ENCODE measurements at regions not wholly inside any gene's neighbourhood (a gene's known extent, or its start where the extent isn't known, plus 50 kb on each side); places are given as distances from the start of the nearest gene placed in this dataset.

DNA sequence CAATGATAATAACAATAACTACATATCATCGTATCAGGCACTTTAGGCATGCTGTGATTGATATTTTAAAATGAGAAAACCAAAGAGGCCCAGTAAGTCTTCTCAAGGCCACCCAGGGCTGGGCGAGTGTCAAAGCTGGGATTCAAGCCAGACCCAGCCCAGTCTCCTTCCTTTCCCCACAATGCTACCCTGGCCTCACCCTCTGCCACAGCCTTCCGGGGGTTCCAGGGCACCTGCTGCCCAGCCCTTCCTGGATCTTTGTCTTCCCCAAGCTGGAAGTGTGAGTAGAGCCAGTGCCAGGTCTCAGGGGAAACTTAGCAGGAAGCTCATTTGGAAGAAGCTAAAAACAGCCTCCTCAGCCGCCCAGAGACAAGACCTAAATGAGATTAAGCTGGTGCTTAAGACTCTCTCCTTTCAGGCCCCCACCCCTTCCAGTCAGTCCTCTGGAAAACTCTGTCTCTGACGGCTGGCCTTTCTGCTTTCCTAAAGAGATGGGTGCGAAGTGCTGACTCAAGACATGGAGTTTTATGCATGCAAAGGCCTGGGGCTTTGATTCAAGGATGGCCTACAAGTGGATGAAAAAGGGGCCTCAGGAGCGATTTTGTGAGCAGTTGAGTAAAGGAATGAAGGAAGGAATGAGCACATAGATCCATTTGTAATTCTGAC, 184.2 kb downstream of the KCNA5 start:
- no peak for DNase-seq

DNA sequence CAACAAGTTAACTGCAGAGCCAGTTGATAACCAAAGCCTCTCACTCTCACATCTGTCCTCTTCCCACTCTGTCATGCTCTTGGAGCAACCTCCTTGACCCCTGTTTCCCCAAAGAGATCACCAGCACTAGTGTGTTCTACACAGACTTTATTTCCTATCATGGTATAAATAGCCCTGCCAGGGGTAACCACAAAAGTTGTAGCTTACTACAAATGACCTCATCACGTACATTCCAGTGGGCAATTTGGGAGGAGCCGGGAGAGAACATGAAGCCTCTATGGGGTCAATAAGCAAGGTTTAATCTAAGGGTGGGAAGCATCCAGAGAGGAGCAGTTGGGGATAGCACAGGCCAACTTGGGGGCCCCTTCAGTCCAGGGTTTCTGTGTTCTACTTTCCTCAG, 186.5 kb downstream of the KCNA5 start:
- peak in 1 of 3 donors; percentile 30 for DNase-seq

DNA sequence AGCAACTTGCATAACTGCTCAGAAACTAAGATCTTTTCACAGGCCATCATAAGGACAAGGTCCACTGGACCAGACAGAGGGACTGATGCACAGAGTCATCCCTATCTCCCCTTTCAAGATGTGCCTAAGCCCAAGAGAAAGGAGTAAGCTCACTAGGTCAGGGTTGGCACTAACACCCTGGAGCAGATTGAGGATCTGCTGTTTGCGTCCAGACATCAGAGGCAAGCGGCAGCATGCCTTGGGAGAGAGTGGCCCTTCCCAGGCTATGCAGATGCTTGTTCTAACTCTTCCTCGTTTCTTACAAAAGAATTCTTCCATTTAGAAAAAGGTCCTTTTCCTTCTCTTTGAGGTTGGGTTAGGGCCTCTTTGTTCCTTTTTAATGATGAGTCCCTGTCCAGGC, 187.2 kb downstream of the KCNA5 start:
- DNase-seq: no peak

DNA sequence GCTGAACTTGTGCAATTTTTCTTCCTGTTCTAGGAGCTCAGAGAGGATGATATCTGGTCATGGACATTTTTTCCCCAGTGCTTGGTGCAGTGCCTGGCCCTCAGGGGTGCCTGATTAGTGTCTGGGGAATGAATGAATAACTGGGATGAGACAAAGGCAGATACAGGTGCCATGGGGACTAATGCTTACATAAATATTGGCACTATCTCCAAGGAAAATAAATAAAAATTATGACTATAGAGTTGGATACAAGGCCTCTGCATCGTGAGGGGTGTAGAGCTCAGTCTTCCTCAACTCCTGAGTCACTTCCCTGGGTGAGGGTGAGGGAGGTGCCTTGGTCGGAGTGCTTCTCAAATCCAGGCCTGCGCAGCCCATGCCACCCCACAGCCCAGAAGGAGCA, 188.6 kb downstream of the KCNA5 start:
- no peak for DNase-seq

DNA sequence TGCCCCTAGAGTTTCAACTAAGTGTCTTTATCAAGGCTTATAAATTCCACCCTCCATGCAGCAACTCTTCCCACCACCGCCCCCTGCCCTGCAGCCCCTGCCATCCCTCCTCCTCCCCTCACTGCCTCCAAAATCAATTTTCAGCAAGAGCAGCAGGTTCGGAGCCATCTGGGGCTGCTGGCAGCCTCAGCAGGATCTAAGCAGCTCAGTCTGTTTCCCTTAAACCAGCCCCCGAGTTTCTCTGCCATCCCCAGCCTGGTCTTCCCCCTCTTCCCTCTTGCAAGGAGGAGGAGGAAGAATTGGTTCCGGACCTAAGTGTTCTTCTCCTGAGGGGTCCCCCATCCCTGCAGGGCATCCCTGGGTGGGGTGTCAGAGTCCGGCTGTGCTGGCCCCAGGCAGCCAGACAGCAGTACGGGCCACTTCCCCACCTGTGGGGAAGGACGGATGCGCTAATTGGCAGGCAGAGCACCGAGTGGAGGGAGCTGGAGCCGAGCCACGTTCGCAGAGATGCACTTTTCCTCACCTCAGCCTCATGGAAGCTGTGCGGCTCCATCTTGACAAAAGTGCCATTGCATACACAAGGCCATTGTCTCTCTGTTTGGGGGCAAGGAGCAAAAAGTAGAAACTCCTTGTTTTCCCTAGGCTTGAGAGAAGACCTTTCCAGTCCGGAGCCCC, 189.3 kb downstream of the KCNA5 start:
- no peak for DNase-seq

DNA sequence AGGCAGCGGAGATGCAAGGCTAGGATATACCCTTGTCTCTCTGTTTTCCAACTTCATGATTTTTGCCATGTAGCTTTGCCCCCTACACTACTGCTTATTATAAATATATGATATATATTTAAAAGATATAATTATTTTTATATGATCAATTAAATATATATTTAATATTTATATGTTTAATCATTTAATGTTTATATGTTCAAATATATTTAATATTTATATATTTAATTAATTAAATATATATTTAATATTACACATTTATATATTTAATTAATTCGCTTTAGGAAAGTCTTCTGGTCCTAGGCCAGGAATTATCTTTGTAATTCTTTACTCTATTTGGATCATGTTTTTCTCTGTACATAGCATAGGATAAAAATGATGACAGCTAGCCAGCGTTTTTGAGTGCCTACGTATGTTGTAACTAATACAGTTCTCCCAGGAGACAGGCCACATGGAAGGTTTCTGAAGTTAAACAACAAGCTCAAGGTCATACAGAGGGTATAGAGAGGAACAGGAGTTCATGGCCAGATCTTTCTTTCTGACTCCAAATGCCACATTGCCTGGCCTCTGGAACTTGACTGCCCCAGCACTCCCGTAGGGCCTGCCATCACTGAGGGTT, 192.5 kb downstream of the KCNA5 start:
- no peak for DNase-seq

DNA sequence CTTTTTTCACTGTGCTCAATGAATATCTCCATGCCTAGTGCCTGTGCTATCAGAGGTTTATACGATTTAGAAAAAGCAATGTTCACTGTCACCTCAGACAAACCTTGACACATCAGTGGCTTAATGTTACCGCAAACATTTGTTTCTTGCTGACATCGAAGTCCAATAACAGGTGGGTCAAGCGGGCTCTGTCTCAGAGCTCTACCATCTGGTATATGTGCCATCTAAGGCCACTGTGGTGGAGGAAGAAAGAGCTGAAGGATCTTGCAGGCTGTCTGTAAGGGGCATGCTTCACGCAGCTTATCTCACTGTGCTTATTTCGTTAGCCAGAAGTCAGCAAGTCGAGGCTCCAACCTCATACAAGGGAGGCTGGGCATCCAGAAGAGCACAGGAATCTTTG, 189.5 kb upstream of the NTF3 start:
- no peak for DNase-seq

DNA sequence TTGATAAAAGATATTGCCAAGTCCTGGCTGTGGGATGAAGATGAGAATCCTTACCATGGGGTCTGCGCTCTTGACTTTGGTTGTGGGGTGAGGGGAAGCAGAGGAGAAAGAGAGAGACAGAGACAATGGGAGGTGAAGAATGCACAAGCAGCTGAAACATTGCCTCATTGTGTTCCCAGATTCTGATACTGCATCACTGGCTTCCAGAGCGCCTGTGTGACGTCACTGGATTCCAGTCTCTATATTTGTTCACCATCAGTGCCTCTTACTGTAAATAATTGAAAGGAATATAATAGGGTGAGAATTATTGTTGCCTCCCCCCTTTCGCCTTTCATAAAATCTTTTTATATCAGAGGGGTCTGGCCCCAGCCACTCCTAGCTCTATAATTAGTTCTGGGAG, 188.9 kb upstream of the NTF3 start:
- no peak for DNase-seq

DNA sequence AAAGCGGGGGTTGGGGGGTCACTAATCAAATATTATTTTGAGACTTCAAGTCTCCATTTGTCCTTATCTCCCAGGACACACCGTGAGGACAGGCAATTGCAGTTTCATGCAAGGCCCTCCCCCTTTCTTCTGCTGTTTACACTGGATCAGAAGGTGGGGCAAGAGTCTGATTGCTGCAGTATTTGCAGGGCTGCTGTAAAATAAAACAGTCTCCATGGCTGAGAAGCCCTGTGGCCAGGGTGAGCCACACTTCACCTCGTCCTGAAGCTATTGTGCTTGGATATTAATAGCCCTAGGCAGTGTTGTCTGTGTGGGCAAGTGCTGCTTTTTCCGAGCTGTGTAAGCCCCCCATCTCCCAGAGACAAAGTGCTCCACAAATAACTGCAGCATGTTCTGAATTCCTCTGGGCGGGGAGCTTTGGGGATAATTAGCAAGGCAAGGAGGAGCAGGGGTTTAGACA, 187.4 kb upstream of the NTF3 start:
- no peak for DNase-seq

DNA sequence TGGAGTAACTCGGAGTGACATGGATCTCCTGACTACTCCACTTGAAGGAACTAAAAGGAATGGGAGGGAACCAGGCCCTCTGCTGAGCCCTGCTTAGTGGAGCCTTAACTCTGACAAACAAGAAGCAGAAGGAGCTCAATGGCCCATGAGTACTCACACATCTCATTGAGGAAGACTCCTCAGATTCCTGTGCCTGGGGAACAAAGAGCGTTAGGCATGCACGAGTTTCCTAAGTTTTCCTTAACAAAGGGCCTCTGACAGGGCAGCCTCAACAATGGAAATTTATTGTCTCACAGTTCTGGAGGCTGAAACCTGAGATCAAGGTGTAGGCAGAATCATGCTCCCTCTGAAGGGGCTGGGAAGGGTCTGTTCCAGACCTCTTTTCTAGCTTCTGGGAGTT, 185.7 kb upstream of the NTF3 start:
- DNase-seq: no peak

DNA sequence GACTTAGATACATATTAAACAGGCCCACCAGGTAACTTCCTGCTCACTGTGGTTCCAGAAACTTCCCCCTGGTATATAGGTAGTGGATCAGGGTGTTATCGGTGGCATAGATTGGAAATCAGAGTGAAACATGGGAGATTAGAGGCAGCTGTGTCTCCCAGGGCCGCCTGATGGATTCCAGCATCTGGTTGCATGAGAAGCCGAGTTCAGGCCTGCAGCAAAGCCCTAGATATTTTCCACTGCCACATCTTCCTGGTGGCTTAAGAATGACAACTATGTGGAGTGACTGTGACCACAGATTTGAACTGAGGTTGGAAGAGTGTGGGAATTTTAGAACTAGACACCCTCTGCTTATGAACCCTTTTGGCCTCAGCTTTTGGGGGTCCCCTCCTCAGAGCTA, 184.8 kb upstream of the NTF3 start:
- DNase-seq: no peak

DNA sequence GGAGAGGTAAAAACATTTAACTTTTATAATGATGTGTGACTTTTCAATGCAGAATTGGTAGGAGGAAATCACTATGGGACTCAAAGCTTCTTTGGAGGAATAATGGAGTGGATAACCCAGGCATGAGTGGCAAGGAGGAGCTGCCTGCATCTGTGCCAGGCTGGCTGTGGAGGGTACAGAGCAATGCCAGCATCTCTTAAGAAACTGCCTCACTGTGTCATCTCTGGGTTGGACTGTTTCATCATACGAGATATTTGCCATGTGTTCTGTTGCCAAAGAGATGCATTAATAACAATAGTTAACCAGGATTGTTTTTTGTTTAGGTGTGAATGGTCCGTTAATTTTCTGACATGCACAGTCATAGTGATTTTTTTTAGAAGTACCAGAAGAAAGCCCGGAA, 183.7 kb upstream of the NTF3 start:
- DNase-seq: no peak

DNA sequence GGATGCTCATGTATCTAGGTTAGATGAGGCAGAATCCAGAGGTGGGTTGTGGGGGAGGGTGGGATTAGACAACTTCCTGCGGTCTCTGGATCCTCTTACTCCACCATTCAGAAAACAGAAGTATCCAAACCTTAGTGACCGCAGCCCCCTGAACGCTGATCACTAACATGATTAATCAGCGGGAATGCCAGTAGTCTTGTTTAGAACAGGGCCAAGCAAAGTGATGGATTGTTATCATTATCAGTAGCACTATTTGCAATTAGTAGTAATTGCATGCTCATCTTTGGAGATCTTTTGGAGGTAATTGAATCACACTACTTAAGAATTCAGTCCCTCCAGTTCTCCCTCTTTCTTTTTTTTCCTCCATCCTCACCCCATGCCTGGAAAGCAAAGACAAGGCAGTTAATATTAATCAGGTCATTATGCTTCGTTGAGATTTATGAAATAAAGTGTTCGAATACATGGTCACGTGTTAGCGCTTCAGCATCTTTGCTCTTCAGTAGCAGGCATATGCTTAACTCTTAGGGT, 182.8 kb upstream of the NTF3 start:
- no peak for DNase-seq

DNA sequence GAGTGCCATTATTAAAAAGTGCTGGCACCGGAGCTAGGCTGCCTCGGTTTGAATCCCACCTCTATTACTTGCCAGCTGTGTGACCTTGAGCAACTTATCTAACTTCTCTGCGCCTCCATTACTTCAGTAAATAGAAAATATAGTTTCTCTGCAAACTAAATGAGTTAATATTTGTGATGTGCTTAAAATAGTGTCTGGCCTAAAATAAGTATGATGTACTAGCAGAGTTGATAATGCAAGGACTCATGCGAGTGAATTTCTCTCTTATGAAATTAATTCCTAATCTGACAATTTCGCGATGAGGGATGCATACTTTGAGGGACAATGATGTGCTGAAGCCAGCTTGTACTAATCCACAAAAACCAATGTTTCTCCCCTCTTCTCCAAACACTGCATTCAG, 180.8 kb upstream of the NTF3 start:
- no peak for DNase-seq

DNA sequence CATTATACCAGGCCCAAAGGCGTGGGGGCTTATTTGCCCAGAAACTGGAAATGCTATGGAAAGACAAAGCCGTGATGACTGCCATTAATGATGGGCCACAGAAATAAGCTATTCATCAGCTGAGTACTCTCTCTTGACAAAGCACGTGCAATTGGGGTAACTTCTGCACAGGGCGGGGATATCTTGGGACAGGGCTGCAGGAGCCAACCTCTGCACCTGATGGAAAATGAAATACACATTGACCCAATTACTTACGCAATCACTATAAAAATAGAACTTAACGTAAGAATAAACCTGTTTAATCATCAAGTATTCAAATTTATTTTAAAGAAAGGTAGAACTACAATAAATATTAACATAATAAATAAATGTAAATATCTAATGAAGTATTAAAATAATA, 180.1 kb upstream of the NTF3 start:
- DNase-seq: no peak

DNA sequence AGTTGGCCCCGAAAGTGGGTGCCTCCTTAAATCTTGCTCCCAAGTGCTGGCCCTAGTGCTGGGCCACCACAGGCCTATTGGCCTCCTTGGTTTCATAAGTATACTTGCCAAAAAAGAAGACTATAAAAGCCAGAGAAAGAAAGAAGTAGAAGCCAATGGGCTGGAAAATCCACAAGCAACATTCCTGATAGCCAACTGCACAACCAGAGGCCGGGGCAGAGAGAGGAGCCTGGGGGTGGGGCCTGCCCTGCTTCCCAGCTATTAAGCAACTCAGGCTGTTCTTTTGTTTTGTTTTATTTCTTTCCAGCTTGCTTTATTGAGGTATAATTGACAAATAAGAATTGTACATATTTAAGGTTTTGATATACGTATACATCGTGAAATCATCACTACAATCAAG, 177.2 kb upstream of the NTF3 start:
- DNase-seq: no peak

DNA sequence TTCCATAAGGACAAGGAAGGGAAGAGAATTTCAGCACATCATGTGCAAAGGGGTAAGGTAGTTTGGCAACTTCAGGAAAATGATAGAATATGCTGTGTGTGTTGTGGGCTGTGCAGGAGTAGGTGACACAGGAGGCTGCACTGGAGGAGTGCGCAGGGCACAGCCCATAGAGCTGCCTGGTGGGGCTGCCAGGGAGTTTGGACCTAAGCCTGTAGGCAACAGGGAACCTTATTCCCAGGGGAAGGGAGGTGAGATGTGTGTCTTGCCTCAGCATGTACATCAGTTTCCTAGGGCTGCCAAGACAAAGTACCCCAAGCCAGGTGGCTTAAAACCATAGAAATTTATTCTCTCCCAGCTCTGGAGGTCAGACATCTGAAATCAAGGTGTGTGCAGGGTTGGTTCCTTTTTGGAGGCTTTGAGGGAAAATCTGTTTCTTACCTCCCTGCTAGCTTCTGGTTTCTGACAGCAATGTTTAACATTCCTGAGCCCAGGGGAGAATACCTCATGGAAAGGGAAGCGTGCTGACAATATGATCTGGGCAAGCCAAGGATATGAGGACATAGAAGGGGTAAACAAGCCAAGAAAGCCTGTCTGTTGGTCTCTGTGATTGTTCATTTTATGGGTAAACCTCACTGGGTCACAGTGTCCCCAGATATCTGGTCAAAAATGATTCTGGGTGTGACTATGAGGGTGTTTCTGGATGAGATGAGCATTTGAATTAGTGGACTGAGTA, 174.0 kb upstream of the NTF3 start:
- DNase-seq: peak in 2 of 3 donors; percentile 23 to 63

DNA sequence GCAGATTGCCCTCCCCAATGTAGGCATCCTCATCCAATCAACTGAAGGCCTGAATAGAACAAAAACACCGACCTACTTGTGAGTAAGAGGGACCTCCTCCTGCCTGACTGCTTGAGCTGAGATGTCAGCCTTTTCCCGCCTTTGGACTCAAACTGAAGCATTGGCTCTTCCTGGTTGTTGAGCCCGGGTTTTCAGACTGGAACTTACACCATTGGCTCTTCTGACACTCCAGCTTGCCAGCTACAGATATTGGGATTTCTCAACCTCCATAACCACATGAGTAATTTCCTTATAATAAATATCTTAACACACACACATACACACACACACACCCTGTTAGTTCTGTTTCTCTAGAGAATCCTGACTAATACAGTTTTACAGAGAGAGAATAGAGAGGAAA, 173.4 kb upstream of the NTF3 start:
- peak in 2 of 3 donors; percentile 52 to 90 for DNase-seq

DNA sequence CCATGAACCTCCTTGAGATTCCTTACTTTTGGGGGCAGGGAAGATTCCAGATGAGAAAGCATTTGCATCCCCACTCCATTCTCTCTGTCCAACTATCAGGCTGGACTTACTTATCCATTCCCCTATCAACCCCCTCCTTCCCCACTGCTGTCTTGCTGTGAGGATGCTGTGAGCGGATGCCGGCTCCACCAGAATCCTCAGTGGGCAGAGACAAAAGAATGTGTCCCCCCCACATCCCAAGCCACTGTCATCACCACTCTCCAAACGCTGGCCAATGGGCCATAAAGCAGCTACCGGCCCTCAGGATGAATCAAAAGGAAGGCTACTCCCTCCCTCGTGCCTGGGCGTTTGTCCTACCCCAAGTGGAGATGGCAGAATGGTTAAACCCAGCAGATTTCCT, 173.0 kb upstream of the NTF3 start:
- no peak for DNase-seq

DNA sequence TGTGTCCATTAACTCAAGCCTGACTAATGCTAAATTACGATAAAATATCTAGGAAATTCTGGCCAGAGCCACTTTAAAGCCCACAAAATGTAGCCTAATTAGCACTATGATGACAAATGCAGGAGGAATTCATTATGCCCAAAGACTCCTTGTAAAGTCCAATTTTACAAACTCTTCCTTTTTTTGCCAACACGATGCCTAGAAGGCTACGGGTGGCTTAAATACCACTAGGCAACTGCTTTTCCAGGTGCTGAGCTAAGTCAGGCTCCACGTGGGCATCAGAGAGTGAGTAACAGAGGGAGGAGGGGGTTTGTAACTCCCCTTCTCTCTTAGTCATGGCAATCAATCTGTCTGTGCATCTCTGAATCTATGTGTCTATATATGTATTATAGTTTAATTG, 172.4 kb upstream of the NTF3 start:
- DNase-seq: no peak

DNA sequence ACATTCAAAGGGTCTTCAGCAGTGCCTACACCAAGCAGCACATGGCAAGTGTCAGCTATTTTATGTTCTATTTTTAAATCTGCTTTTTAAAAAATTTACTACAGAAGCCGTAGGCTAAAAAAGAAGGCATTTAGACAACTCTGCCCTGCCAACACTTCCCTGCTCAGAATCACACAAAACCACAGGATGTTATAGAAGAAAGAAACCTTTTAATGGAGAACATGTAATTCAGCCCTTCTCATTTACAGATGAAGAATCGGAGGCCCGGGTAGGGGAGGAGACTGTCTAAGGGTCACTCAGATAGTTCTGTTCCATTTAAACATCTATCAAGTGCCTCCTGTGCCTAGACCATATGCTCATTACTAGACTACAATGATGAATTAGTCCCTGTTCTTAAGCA, 171.8 kb upstream of the NTF3 start:
- no peak for DNase-seq

DNA sequence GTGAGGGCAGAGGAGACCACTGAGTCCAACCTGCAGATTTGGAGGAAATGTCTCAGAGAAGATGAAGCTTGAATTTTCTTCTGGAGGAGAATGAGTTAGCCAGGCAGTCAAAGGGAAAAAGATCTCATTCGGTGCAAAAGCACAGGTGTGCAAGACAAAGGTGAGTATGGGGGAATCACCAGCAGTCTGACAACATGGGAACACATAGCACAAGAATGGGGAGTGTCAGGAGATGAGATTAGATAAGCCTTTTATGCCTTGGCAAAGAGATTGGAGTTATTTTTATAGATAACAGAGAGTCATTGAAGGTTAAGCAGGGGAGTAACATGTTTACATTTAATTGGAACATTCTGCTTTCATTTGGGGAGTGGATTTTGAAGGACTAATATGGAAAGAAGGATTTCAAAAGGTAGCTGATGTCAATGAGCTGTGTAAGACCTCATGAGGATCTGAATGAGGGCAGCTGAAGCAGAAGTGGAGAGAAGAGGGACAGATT, 171.3 kb upstream of the NTF3 start:
- DNase-seq: no peak

Measured in muscle of back (tissue), 3 donors.